Stimulated activated CD4-positive, alpha-beta T cell treated with anti-CD3 and anti-CD28 coated beads, Interleukin-1b, Interleukin-23, amount 100 ng/mL, for 4 hours (primary cell): ENCODE measurements at regions not wholly inside any gene's neighbourhood (a gene's known extent, or its start where the extent isn't known, plus 50 kb on each side); places are given as distances from the start of the nearest gene placed in this dataset.
"Not testable (repeated sequence)": the region's sequence is repeated elsewhere in the genome, so short reads cannot be mapped to it uniquely, and the experiment has no call there.

Experiments used
- DNase-seq, 2 donors: peaks; one replicate each; pipeline ENCODE4 v3.0.0-alpha.2; 2020; ENCODE audit warnings: low read depth in 2 of 2

GRCh38 chr22:22058633-22059290 lies 76.2 kb upstream of the TOP3B start:
- DNase-seq = no peak

DNA sequence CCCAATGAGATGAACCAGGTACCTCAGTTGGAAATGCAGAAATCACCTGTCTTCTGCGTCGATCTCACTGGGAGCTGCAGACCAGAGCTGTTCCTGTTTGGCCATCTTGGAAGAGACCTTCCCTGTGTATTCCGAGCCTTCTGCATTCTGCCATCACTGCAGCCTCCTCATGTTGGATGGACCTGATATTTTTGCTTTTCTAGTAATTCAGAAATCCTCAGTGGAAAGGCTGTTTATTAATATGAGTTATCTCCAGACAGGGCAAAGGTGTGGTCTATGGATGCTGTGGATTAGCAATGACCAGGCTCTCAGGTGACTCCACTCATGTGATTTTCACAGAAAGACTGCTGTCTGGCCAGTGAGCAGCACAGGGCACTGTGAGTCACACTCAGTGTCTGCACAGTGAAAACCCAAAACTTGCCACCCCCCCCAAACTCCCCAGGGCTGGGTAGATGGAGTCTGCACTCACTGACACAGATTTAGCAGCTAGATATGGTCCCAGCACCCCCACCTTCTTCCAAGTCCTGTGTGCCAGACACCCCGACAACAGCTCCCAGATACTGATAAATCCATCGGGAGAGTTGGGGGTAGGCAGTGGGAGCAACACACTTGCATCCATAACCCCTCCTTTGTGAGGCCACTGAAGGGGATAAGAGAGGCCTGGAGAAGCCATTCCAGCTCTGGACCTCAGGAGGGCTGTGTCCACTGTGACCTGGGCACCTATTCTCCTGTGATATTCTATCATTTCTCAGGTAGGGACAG lies 75.2 kb upstream of the TOP3B start:
- no peak for DNase-seq

DNA sequence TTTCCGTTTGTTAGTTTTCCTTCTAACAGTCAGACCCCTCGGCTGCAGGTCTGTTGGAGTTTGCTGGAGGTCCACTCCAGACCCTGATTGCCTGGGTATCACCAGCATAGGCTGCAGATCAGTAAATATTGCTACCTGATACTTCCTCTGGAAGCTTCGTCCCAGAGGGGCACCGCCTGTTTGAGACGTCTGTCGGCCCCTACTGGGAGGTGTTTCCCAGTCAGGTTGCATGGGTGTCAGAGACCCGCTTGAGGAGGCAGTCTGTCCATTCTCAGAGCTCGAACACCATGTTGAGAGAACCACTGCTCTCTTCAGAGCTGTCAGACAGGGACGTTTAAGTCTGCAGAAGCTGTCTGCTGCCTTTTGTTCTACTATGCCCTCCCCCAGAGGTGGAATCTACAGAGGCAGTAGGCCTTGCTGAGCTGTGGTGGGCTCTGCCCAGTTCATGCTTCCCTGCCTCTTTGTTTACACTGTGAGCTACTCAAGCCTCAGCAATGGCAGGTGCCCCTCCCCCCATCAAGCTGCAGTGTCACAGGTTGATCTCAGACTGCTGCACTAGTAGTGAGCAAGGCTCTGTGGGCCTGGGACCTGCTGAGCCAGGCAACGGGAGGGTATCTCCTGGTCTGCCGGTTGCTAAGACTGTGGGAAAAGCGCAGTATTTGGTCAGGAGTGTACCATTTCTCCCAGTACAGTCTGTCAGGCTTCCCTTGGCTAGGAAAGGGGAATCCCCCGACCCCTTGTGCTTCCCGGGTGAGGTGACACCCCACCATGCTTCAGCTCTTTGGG lies 74.4 kb upstream of the TOP3B start:
- DNase-seq = not testable (repeated sequence)

DNA sequence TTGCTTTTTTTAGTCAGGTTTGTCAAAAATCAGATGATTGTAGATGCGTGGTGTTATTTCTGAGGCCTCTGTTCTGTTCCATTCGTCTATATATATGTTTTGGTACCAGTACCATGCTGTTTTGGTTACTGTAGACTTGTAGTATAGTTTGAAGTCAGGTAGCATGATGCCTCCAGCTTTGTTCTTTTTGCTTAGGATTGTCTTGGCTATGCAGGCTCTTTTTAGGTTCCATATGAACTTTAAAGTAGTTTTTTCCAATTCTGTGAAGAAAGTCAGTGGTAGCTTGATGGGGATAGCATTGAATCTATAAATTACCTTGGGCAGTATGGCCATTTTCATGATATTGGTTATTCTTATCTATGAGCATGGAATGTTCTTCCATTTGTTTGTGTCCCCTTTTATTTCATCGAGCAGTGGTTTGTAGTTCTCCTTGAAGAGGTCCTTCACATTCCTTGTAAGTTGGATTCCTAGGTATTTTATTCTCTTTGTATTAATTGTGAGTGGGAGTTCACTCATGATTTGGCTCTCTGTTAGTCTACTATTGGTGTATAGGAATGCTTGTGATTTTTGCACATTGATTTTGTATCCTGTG lies 70.1 kb upstream of the TOP3B start:
- DNase-seq = not testable (repeated sequence)

GRCh38 chr22:22051032-22051431 lies 68.4 kb upstream of the TOP3B start:
- not testable (repeated sequence) for DNase-seq

- no peak for DNase-seq
Observed at GRCh38 chr22:22050141-22050775, 67.7 kb upstream of the TOP3B start.

DNA sequence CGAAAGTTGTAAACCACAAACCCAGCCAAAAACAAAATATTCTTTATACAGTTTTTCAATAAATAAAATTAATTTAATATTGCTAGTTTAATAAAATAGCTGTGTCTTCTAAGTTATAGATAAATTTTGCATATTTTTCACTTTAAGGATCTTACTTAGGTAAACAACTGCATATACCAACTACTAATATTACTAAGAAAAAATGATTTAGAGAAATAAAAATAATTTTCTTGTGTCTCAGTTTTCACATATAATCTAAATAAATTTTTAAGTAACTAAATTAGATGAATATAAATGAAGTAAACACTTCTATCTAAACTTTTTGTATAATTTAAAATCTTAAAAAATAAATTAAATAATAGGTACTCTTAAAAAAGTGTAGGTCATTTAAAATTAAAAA lies 67.1 kb upstream of the TOP3B start:
- DNase-seq = no peak

- DNase-seq = no peak
Observed at GRCh38 chr22:22048981-22049531, 66.5 kb upstream of the TOP3B start.

DNA sequence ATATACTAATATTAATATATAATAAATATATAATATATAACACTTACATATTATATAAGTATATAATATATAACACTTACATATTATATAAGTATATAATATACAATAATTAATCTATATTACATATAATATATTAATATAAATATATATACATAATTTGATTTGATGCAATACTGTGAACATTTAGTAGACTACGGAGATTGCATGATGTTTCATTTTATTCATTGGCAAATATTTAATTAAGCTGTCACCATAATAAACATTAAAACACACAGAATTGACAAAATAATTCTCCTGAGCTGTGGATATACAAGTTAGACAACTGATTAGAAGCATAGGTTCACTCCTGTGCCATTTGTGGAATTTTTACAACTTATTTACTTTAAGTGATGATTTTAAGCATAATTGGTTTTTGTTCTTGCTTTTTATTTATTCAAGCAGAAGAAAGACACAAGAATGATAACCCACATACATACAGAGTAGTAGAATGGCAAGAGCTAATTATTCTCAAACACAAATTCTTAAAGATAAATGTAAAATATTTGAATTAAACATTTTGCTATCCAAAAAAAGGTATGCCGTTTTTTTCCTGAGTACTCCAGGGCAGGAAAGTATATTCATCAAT lies 65.8 kb upstream of the TOP3B start:
- no peak for DNase-seq

GRCh38 chr22:22047776-22048175 lies 65.2 kb upstream of the TOP3B start:
- no peak for DNase-seq

- no peak for DNase-seq
Observed at GRCh38 chr22:22047266-22047665, 64.7 kb upstream of the TOP3B start.

DNA sequence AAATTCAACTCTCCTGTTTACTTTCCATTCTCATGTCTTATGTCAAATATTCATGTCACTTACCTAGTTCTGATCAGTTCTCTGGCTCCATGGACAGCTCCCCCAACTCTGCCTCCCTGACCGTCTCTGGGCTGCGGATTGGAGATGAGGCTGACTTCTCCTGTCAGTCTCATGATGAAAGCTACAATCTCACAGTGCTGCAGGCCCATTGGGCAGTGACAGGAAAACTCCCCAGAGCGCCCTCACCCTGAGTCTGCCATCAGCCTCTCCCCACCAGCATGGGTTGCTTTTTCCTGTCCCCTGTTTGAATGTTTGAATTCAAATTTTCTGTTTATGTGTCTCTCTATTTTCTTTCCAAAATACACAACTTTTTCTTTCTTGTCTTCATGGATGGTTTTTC lies 63.8 kb upstream of the TOP3B start:
- DNase-seq = no peak

- no peak for DNase-seq
Observed at GRCh38 chr22:22045571-22046335, 63.2 kb upstream of the TOP3B start.

GRCh38 chr22:22044153-22044552 lies 61.6 kb upstream of the TOP3B start:
- no peak for DNase-seq

GRCh38 chr22:22043296-22044078 lies 60.9 kb upstream of the TOP3B start:
- no peak for DNase-seq

DNA sequence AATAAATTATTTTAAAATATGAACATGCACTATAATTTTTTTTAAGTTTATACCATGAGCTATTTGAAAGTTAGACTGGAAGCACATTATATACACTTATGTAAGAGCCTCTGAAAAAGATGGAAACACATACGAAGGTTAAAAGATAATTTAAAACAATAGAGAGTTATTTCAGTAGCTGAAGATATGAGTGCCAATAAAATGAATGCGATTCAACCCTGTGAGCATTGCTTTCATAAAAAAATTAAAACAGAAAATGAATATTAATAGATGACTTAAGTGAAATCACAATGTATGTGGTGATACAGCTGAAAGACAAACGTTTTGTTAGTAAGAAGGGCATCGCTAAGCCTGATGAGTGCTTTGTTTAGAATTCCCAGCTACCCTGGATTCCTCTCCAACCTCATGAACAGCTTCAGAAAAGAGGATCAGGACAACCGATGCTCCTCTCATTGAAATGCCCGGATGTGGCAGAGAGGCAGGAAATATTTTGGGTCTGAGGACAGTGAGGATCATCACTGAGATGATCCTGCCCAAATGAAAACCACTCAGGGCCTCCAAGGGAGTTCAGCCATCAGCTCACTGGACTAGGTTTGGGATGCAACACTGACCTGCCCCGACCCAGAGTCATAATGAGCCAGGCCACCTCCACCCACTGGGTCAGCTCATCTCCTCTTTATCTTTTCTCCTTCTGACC lies 60.2 kb upstream of the TOP3B start:
- DNase-seq = no peak

DNA sequence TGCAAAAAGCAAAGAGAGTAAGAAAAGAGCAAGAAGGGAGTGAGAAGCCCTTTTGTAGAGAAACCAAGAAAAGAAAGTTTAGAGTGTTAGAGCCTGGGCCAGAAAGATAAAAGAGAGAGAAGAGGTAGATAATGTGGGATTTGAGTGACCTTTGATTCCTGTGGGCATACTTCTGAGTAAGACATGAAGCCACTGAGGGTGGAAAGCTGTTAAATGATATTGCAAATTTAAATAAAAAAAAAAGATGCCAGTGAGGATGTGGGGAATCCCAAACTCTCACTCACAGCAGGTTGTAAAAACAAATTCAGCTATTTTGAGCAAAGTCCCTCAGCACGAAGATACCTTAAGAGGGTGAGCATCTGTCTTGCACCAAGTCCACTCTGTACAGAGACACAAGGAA lies 59.4 kb upstream of the TOP3B start:
- no peak for DNase-seq

GRCh38 chr22:22040908-22041307 lies 58.3 kb upstream of the TOP3B start:
- no peak for DNase-seq

DNA sequence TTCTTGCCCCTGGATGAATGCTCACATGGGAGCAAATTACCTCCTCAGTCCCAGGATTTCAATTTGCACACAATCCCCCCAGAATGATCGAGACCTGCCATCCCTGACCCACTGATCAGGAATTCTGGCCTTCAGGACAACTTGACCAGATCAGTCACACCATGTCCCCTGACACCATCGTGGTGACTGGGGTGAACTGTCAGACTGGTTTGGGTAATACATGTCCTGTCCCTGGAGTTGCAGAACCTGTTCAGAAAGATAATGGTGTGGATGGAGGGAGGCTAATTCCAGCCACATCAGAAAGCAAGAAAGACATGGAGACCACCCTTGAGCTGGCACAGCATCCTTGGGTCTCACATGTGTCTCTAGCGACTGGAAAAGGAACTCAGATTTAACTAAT lies 57.9 kb upstream of the TOP3B start:
- no peak for DNase-seq
